GM21529 (cell line): ENCODE measurements at regions not wholly inside any gene's neighbourhood (a gene's known extent, or its start where the extent isn't known, plus 50 kb on each side); places are given as distances from the start of the nearest gene placed in this dataset.
"Not testable (repeated sequence)": the region's sequence is repeated elsewhere in the genome, so short reads cannot be mapped to it uniquely, and the experiment has no call there.

Experiments
- ATAC-seq: cut with Tn5 transposase; IDR thresholded peaks from one replicate; pipeline ENCODE4 v1.9.1; 2021; ENCODE audit not compliant: unreplicated experiment

DNA sequence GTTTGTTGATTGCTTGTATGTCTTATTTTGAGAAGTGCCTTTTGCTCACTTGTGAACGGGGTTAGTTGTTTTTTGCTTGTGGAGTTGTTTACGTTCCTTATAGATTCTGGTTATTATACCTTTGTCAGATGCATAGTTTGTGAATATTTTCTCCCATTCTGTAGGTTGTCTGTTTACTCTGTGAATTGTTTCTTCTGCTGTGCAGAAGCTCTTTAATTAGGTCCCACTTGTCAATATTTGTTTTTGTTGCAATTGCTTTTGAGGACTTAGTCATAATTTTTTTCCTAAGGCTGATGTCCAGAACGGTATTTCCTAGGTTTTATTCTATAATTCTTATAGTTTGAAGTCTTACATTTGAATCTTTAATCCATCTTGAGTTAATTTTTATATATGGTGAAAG lies 285.3 kb upstream of the GADL1 start:
- ATAC-seq: no peak

- ATAC-seq: no peak
Measured at GRCh38 chr3:31180274-31180673, 285.8 kb upstream of the GADL1 start.

- ATAC-seq: no peak
Measured at GRCh38 chr3:31181661-31182060, 287.2 kb upstream of the GADL1 start.

DNA sequence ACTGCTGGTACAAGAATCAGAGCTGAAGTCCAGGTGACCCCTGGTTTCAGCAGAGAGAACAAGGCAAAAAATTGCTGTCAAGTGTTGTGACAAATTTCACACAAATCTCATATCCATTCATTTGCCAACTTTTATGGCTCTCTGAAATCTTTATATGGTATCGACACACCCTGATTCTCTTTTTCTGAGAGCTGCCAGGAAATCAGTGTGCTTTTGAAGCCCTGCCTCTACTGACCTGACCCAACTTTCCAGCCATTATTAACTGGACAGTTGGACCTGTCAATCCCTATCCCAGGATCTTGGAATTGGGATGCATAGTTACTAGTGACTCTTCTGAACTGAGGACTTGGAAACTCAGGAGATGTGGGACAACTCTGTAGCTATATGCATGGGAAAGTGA lies 288.2 kb upstream of the GADL1 start:
- no peak for ATAC-seq

GRCh38 chr3:31184261-31185061 lies 290.0 kb upstream of the GADL1 start:
- ATAC-seq: no peak

DNA sequence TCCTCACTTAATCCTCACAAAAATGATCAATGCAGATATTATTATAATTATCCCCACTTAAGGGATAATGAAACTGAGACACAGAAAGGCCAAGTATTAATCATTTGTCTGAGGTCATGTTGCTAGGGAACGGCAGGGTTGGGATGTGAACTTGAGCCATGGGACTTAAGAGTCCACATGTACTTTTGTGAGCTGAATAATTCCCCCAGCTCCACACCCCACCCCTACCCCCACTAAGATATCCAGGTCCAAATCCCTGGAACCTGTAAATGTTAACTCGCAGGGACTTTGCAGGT lies 290.5 kb upstream of the GADL1 start:
- no peak for ATAC-seq

DNA sequence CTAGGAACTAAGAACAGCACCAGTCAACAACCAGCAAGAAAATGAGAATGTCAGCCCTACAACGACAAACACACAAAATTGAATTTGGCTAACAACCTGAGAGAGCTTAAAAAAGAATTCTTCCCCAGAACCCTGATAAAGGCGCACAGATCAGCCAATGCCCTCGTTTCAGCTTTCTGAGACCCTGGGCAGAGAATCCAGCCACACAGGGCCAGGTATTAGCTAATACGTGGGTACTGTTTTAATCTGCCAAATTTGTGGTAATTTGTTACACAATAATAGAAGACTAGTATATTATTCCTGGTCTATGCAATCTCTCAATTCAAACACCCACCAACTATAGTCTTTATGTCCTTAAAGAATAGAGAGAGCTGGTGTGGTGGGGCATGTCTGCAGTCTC lies 291.6 kb upstream of the GADL1 start:
- ATAC-seq: no peak

GRCh38 chr3:31187380-31187779 lies 292.9 kb upstream of the GADL1 start:
- no peak for ATAC-seq

DNA sequence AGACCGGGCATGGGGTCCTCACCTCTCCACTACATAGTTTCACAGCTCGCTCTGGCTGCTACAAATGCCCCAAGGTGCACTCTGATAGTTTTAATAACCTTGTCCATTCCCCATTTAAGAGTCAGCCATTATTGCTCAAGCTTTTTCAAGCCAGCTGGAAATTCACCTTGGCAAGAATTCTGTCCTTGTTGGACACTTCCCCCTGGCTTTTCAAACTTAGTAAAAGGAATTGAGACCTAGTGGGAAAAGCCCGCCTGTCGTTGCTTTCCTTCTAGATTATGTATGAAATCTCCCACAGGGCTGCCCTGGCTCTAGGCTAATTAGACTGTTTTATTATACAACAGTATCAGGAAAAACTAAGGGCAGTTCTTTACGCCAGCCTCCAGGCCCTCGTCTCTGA lies 293.7 kb upstream of the GADL1 start:
- no peak for ATAC-seq

DNA sequence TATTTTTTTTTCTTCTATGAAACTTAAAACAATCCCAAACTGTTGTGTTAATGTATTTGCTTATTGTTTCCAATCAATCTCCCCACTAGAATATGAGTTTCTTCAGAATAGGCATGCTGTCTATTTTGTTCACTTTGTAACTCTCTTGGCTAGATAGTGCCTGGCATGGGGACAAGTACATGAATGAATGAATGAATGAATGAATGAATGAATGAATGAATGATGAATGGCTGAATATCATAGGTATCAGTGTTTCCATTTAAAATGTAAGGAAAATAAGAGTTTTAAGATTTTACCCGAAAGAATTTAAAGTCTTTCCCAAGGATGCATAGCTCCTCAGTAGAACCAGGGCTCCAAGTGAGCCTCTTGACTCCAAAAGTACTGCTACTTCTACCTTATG lies 294.9 kb upstream of the GADL1 start:
- no peak for ATAC-seq

DNA sequence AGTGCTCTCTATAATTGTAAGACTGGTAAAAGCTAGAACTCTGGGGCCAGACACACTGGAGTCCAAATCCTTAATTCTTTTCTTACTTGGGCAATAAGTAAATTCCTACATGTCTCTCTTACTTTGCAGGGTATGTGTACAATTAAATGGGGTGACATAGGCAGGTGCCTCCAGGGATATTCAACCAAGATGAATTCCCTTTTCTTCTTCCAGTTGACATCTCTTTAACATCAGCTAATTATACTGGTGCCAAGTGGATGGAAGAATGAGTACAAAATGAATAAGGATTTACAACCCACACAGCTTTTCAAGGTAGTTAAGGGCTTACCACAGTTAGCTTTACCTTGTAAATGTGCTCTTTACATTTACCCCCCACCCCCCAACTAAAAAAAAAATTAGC lies 295.5 kb upstream of the GADL1 start:
- no peak for ATAC-seq

- no peak for ATAC-seq
Measured at GRCh38 chr3:31191354-31191753, 296.9 kb upstream of the GADL1 start.

GRCh38 chr3:31193429-31193828 lies 299.0 kb upstream of the GADL1 start:
- no peak for ATAC-seq

DNA sequence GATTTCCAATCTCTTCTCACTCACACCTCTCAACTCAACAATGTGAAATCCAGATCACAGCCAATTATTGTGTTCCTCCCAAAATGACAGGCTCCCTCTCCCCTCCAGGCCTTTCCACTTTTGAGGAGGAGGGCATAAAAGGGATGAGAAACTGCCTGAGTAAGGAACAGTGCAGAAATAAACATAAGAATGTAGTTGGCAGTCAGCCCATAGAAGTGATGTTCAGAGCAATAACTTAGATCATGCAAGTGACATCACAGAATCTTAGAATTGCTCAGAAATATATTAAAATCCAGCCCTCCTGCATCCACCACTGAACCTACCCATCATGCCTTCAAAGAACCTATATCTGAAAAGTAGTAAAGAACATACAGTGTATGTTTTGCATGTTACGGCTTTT lies 299.4 kb upstream of the GADL1 start:
- ATAC-seq: no peak

GRCh38 chr3:31196261-31196660 lies 301.8 kb upstream of the GADL1 start:
- ATAC-seq: no peak

GRCh38 chr3:31196881-31197364 lies 302.5 kb upstream of the GADL1 start:
- no peak for ATAC-seq

DNA sequence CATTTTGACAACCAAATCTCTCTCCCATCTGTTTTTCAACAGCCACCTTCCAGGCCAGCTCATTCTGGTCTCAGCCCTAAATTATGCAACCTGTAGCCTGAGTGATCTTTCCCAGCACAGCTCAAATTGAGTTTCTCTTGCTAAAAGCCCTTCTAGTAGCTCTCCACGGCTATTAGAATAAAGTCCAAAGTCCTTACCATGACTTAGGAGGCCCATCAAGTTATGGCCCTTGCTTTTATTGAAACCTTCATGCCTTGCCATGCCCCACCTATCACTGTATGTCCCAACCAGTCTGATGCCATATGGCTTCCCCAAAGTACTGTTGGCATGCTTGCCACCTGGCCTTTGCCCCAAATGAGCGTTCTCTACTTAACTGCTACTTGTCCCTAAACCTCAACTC lies 303.5 kb upstream of the GADL1 start:
- ATAC-seq: no peak

GRCh38 chr3:31198890-31199289 lies 304.4 kb upstream of the GADL1 start:
- no peak for ATAC-seq

GRCh38 chr3:31203960-31204795 lies 309.7 kb upstream of the GADL1 start:
- no peak for ATAC-seq

DNA sequence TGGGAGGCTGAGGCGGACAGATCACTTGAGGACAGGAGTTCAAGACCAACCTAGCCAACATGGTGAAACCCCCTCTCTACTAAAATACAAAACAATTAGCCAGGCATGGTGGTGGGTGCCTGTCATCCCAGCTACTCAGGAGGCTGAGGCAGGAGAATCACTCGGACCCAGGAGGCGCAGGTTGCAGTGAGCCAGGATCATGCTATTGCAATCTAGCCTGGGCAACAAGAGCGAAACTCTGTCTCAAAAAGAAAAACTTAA lies 310.3 kb upstream of the GADL1 start:
- not testable (repeated sequence) for ATAC-seq

DNA sequence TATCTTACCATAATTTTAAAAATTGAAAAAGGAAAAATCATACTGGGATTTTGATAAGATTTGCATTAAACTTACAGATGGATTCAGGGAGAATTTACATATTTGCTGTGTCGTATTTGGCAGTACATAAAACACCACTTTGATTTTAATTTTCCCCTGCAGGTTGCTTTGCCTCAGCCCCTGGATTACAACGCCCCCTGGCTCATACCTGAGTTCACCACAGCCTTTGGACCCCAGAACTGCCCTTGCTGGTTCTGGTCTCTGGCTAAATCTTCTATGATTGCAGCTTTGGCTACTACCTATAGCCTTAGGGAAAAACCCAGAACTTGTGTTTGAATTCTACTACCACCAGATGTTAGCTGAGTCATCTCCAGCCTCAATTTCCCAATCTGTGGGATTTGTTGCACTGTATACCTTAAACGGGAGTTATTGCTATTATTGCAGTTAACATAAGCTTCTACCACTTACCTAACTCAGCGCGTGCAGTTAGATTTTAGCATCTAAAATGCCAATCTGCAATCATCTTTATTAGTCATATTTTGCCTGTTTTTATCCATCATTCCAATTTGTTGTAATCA lies 315.7 kb upstream of the GADL1 start:
- ATAC-seq: no peak

GRCh38 chr3:31213869-31214486 lies 318.7 kb upstream of the STT3B start:
- ATAC-seq: peak; percentile 67
